ENCODE measurements at regions not wholly inside any gene's neighbourhood (a gene's known extent, or its start where the extent isn't known, plus 50 kb on each side); places are given as distances from the start of the nearest gene placed in this dataset.

DNA sequence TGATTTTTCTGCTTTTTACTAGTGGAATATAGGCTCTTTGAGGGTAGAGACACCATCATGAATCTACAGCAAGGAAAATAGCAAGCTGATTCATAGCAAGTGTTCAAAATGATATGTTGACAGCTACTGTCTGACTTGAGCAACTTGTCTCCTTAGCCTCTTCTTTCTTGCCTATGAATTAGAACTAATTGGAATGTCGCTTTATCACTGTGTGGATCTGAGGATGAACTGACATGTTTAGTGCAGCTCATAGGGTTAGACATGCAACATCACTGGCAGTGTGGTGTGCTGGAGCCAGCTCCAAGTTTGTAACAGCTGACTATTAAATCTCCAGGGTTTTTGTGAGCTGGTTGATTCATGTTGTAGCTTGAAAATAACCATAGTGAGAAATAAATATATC lies 1068.4 kb downstream of the PCDH18 start:
- Histone ChIP-seq H3K9me3 (ENCODE audit: control insufficient read depth, insufficient read depth, low read length) (no peaks in the 10 kb centered on the region), H2BK120ac (ENCODE audit: low read depth, low read length) (no peak overlapping the region), H3K4me3 (ENCODE audit: insufficient read depth, low read depth, low read length) (no peak overlapping the region), H4K5ac (ENCODE audit: low read depth, low read length) (no peak overlapping the region), H3K79me1 (ENCODE audit: low read depth in 1 of 2, low read length in 2 of 2) (no peaks in the 10 kb centered on the region), H3K14ac (replicated peaks; ENCODE audit: low read depth, low read length) (no peak overlapping the region), H4K8ac (ENCODE audit: low read depth in 2 of 2, low read length in 2 of 2) (no peak overlapping the region), H3K9ac (ENCODE audit: low read depth, low read length) (no peak overlapping the region), H2BK15ac (ENCODE audit: low read depth, low read length) (no peak overlapping the region), H3K27ac (ENCODE audit: insufficient read depth, low read length) (no peak overlapping the region), H4K20me1 (ENCODE audit: insufficient read depth, low read length) (no peaks in the 10 kb centered on the region), H3K18ac (ENCODE audit: low read depth, low read length) (no peak overlapping the region), H3K4me1 (ENCODE audit: control insufficient read depth, insufficient read depth, low read length) (no peaks in the 10 kb centered on the region), H3K56ac (ENCODE audit: extremely low read depth, insufficient read depth, low read length) (no peak overlapping the region), H3K36me3 (ENCODE audit: control insufficient read depth, insufficient read depth, low read length) (no peaks in the 10 kb centered on the region), H2BK20ac (ENCODE audit: low read depth, low read length) (no peak overlapping the region), H3K27me3 (ENCODE audit: control insufficient read depth, insufficient read depth, low read length) (no peaks in the 10 kb centered on the region), H3K4me2 (ENCODE audit: low read depth, low read length) (no peak overlapping the region), H2BK5ac (ENCODE audit: low read depth, low read length, poor library complexity, severe bottlenecking) (no peak overlapping the region), H3K23ac (ENCODE audit: low read depth, low read length) (no peak overlapping the region), H4K91ac (ENCODE audit: insufficient read depth, low read depth, low read length) (no peak overlapping the region), H2AFZ (replicated peaks; ENCODE audit: low read length, poor library complexity) (no peak overlapping the region), H2AK5ac (ENCODE audit: low read depth, low read length) (no peak overlapping the region), H2AK9ac (replicated peaks; ENCODE audit: low read depth, low read length, poor library complexity) (no peak overlapping the region), H3K9me1 (ENCODE audit: insufficient read depth, low read length) (no peaks in the 10 kb centered on the region), H3K4ac (ENCODE audit: low read depth, low read length) (no peak overlapping the region)
- DNase-seq (no peak), ATAC-seq (ENCODE audit: low read depth) (no peak)
- WGBS, 2 experiments (ENCODE audit: extremely low coverage in 2 of 2, insufficient read length in 1 of 2) = no CpG with 5 or more reads among the region's 1 CpG
- no TSS peak for BruUV-seq (replicated peaks)
- ChIA-PET POLR2A (ENCODE audit: unreplicated experiment) (no interaction called here), CTCF (no interaction called here)
- intact Hi-C loops (cut with micrococcal nuclease) = no loop called here
- TF ChIP-seq POLR2A (IDR thresholded peaks at IDR 0.05; ENCODE audit: low read depth, low read length) (no peak), BHLHE40 (IDR thresholded peaks at IDR 0.05; ENCODE audit: low read depth, low read length) (no peak), RAD21 (IDR thresholded peaks at IDR 0.05; ENCODE audit: low read length) (no peak), CEBPB (IDR thresholded peaks at IDR 0.05; ENCODE audit: low read depth, low read length) (no peak), SMC3 (IDR thresholded peaks at IDR 0.05; ENCODE audit: low read depth, low read length) (no peak), MXI1 (IDR thresholded peaks at IDR 0.05; ENCODE audit: borderline replicate concordance, low read depth, low read length) (no peak), CHD1 (IDR thresholded peaks at IDR 0.05; ENCODE audit: low read depth, low read length) (no peak)
- TF ChIP-seq, protein P1, sequence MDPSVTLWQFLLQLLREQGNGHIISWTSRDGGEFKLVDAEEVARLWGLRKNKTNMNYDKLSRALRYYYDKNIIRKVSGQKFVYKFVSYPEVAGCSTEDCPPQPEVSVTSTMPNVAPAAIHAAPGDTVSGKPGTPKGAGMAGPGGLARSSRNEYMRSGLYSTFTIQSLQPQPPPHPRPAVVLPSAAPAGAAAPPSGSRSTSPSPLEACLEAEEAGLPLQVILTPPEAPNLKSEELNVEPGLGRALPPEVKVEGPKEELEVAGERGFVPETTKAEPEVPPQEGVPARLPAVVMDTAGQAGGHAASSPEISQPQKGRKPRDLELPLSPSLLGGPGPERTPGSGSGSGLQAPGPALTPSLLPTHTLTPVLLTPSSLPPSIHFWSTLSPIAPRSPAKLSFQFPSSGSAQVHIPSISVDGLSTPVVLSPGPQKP (IDR thresholded peaks at IDR 0.05; ENCODE audit: borderline replicate concordance, low read depth, low read length) = no peak
- TF ChIP-seq, protein P2, sequence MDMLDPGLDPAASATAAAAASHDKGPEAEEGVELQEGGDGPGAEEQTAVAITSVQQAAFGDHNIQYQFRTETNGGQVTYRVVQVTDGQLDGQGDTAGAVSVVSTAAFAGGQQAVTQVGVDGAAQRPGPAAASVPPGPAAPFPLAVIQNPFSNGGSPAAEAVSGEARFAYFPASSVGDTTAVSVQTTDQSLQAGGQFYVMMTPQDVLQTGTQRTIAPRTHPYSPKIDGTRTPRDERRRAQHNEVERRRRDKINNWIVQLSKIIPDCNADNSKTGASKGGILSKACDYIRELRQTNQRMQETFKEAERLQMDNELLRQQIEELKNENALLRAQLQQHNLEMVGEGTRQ (IDR thresholded peaks at IDR 0.05; ENCODE audit: low read depth, low read length) = no peak
- in situ Hi-C loops (cut with MboI; ENCODE audit: low sequenced_read_pairs) = no loop called here
- dilution Hi-C loops (cut with HindIII; ENCODE audit: low sequenced_read_pairs, unreplicated experiment) = no loop called here

Data from IMR-90 (cell line).